HepG2 (cell line): ENCODE measurements at regions not wholly inside any gene's neighbourhood (a gene's known extent, or its start where the extent isn't known, plus 50 kb on each side); places are given as distances from the start of the nearest gene placed in this dataset.

Experiments
- ATAC-seq: fragments of 200-7000 bp; cut with Tn5 transposase; 3 replicates; pipeline ENCODE4 v1.9.1; 2020; ENCODE audit warnings: mild to moderate bottlenecking, moderate library complexity
- BruUV-seq: library from RNA; stranded (reverse); fragments of 400-500 nt; replicated peaks from 2 replicates; lab custom pipeline; 2021; lab: Mats Ljungman, UMichigan
- CTCF ChIA-PET: fragments of 300-600 bp; formaldehyde crosslinking; extraction: SDS; loops from one replicate; lab custom pipeline; 2021; ENCODE audit warnings: low total read pairs, inconsistent platforms, low intra/inter-chr PET ratio; lab: Yijun Ruan, JAX
- POLR2A ChIA-PET: fragments of 350-600 bp; sonication (Branson Sonifier 250); formaldehyde crosslinking; loops from one replicate; lab custom pipeline; 2020; ENCODE audit warnings: antibody characterized with exemption, inconsistent platforms; lab: Yijun Ruan, JAX
- DNase-seq: peaks from one replicate; pipeline ENCODE4 v3.0.0-alpha.2; 2015; ENCODE audit warnings: low spot score
- FAIRE-seq: peaks from 3 replicates; lab custom pipeline; 2011; peaks lifted over from hg19 to GRCh38; lab: Jason Lieb, UNC
- H2AFZ ChIP-seq: one replicate; pipeline ENCODE4 v1.6.1; 2011; ENCODE audit warnings: low read length, inconsistent platforms
- H3K27ac ChIP-seq: fragments of 300-600 bp; 3 replicates; pipeline ENCODE4 v1.8.0; 2011; ENCODE audit warnings: mixed run types, mild to moderate bottlenecking, mixed read lengths, low read length, inconsistent platforms; ENCODE audit not compliant: insufficient read depth; ENCODE audit errors: extremely low read length
- H3K27me3 ChIP-seq, 2 experiments: fragments of 200-600 bp in 1 of 2; 2 replicates in 1 of 2; 3 replicates in 1 of 2; pipeline versions ENCODE4 v1.6.0 to v1.8.0; 2011; ENCODE audit warnings: low read length in 2 of 2, mild to moderate bottlenecking in 2 of 2, moderate library complexity in 2 of 2, inconsistent platforms in 1 of 2; ENCODE audit not compliant: insufficient read depth in 2 of 2, control insufficient read depth in 1 of 2
- H3K36me3 ChIP-seq, 2 experiments: fragments of 200-600 bp in 1 of 2; replicated peaks in 1 of 2; 2 replicates in 1 of 2; 3 replicates in 1 of 2; pipeline versions ENCODE4 v1.5.1 to v1.8.0; 2011; ENCODE audit warnings: low read length in 2 of 2, inconsistent platforms in 1 of 2; ENCODE audit not compliant: insufficient read depth in 2 of 2, control insufficient read depth in 1 of 2
- H3K4me1 ChIP-seq: 2 replicates; pipeline ENCODE4 v1.5.1; 2012; ENCODE audit warnings: low read length, inconsistent platforms; ENCODE audit not compliant: insufficient read depth
- H3K4me2 ChIP-seq: 2 replicates; pipeline ENCODE4 v1.6.0; 2011; ENCODE audit warnings: low read depth, low read length, inconsistent platforms
- H3K4me3 ChIP-seq, 3 experiments: fragments of 200-600 bp in 1 of 3; sonication (generic), shearing (Covaris generic) in 1 of 3; replicated peaks in 1 of 3; 2 replicates each; pipeline ENCODE4 v1.5.1; 2011 to 2016; ENCODE audit warnings: low read length in 3 of 3, inconsistent platforms in 2 of 3, low read depth in 2 of 3, mild to moderate bottlenecking in 2 of 3, control low read depth in 1 of 3, mixed read lengths in 1 of 3; ENCODE audit not compliant: insufficient read depth in 1 of 3
- H3K79me2 ChIP-seq: one replicate; pipeline ENCODE4 v1.6.1; 2011; ENCODE audit warnings: low read length, inconsistent platforms; ENCODE audit not compliant: insufficient read depth
- H3K9ac ChIP-seq: 2 replicates; pipeline ENCODE4 v1.6.0; 2011; ENCODE audit warnings: mild to moderate bottlenecking, low read depth, low read length, inconsistent platforms; ENCODE audit not compliant: insufficient read depth
- H3K9me3 ChIP-seq: 2 replicates; pipeline ENCODE4 v1.5.1; 2012; ENCODE audit warnings: mild to moderate bottlenecking, low read length
- H4K20me1 ChIP-seq: 2 replicates; pipeline ENCODE4 v1.6.0; 2011; ENCODE audit warnings: inconsistent platforms, mild to moderate bottlenecking, low read length, moderate library complexity; ENCODE audit not compliant: insufficient read depth
- ARNT2 ChIP-seq: sonication (generic); formaldehyde crosslinking; IDR thresholded peaks from 2 replicates; pipeline ENCODE4 v1.8.0; 2022; ENCODE audit warnings: mild to moderate bottlenecking, low read depth, missing genetic modification reagents, moderate library complexity
- CENPBD1 ChIP-seq: sonication (generic); formaldehyde crosslinking; IDR thresholded peaks from 2 replicates; pipeline ENCODE4 v1.8.0; 2022; ENCODE audit warnings: missing genetic modification reagents, low read depth, mild to moderate bottlenecking, borderline replicate concordance
- DMTF1 ChIP-seq: sonication (generic); formaldehyde crosslinking; IDR thresholded peaks from 2 replicates; pipeline ENCODE4 v1.4.0; 2020; ENCODE audit warnings: mild to moderate bottlenecking, missing genetic modification reagents
- DNMT1 ChIP-seq: sonication (generic); formaldehyde crosslinking; IDR thresholded peaks from 2 replicates; pipeline ENCODE4 v1.5.1; 2020; ENCODE audit warnings: mild to moderate bottlenecking, missing genetic modification reagents
- FOXK1 ChIP-seq: sonication (generic); formaldehyde crosslinking; IDR thresholded peaks from 2 replicates; pipeline ENCODE4 v1.4.0; 2020; ENCODE audit warnings: low read depth, missing genetic modification reagents, borderline replicate concordance
- GABPB1 ChIP-seq: IDR thresholded peaks from 2 replicates; pipeline ENCODE4 v1.6.1; 2016; ENCODE audit warnings: mild to moderate bottlenecking, missing genetic modification reagents, moderate library complexity, missing compliant biosample characterization
- GMEB1 ChIP-seq: sonication (generic); formaldehyde crosslinking; IDR thresholded peaks from 2 replicates; pipeline ENCODE4 v1.5.1; 2020; ENCODE audit warnings: missing genetic modification reagents, mild to moderate bottlenecking, borderline replicate concordance
- GPN1 ChIP-seq: sonication (generic); formaldehyde crosslinking; IDR thresholded peaks from 2 replicates; pipeline ENCODE4 v1.5.1; 2020; ENCODE audit warnings: missing genetic modification reagents, borderline replicate concordance
- HNRNPH1 ChIP-seq: fragments of 200-400 bp; formaldehyde crosslinking; optimal IDR thresholded peaks from 2 replicates; pipeline ENCODE3; 2017; ENCODE audit warnings: mild to moderate bottlenecking, low read depth, low read length
- MIER2 ChIP-seq: IDR thresholded peaks from 2 replicates; pipeline ENCODE4 v1.6.1; 2016; ENCODE audit warnings: missing biosample characterization, missing genetic modification reagents
- POLR2G ChIP-seq: fragments of 200-400 bp; formaldehyde crosslinking; IDR thresholded peaks from 2 replicates; pipeline ENCODE4 v1.6.1; 2018; ENCODE audit warnings: mild to moderate bottlenecking, low read depth, low read length, moderate library complexity
- REL ChIP-seq: sonication (generic); formaldehyde crosslinking; conservative IDR thresholded peaks from 2 replicates; pipeline ENCODE4 v1.8.0; 2022; ENCODE audit warnings: mild to moderate bottlenecking, missing genetic modification reagents, moderate library complexity
- SSRP1 ChIP-seq: IDR thresholded peaks from 2 replicates; pipeline ENCODE4 v1.6.1; 2016; ENCODE audit warnings: control low read depth
- ZFP1 ChIP-seq: IDR thresholded peaks from 2 replicates; pipeline ENCODE4 v1.6.1; 2016
- ZNF10 ChIP-seq: sonication (generic); formaldehyde crosslinking; IDR thresholded peaks from 2 replicates; pipeline ENCODE4 v1.4.0; 2020; ENCODE audit warnings: mild to moderate bottlenecking, low read depth, missing genetic modification reagents, borderline replicate concordance
- ZNF253 ChIP-seq: sonication (generic); formaldehyde crosslinking; IDR thresholded peaks from 2 replicates; pipeline ENCODE4 v1.8.0; 2022; ENCODE audit warnings: mild to moderate bottlenecking, missing genetic modification reagents, borderline replicate concordance
- ZNF362 ChIP-seq: sonication (generic); formaldehyde crosslinking; IDR thresholded peaks from 2 replicates; pipeline ENCODE4 v1.4.0; 2020; ENCODE audit warnings: missing genetic modification reagents, mild to moderate bottlenecking, borderline replicate concordance
- ZNF570 ChIP-seq: sonication (generic); formaldehyde crosslinking; IDR thresholded peaks from 2 replicates; pipeline ENCODE4 v1.4.0; 2020; ENCODE audit warnings: mild to moderate bottlenecking, missing genetic modification reagents, borderline replicate concordance
- WGBS: methylation state at CpG from one replicate; pipeline ENCODE4 v1.1.6; 2017; ENCODE audit warnings: low lambda C conversion rate; 5-methylcytosine and 5-hydroxymethylcytosine counted together
- in situ Hi-C: cut with HindIII; loops from 2 replicates; pipeline ENCODE4 v1.10.0; 2017; ENCODE audit warnings: low pct_unique_long_range_greater_than_20kb; ENCODE audit not compliant: extremely low pct_ligation_motif_present
- intact Hi-C: fragments of 100-400 bp; cut with micrococcal nuclease; formaldehyde crosslinking; loops from one replicate; pipeline ENCODE4 v1.10.0; 2022; ENCODE audit not compliant: unreplicated experiment

DNA sequence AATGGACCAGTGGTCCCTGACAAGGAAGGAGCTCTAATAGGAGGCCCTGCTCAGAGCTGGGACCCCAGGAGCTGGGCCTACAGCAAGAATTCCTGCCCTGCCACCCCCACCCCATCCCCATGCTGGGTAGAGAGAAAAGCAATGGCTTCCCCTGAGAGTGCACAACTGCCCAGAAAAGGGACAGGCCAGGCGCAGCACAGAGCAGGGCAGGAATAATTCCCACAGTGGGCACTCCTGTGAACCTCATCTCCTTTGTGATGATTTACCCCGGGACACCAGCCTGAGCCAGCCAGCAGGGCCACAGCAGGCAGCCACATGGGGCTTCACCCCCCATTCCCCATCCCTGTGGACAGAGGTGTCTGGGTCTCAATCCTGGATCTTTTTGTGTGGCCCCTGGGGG lies 104.0 kb upstream of the IQSEC1 start:
- no TSS peak for BruUV-seq
- CTCF ChIA-PET = no interaction called here
- H3K4me2 ChIP-seq = no peak overlapping the region

More for the DNA sequence above, 104.0 kb upstream of the IQSEC1 start:
- H4K20me1 ChIP-seq = no peaks in the 10 kb centered on the region; the same call in 1 of the 2 replicates
- H3K9me3 ChIP-seq = peaks cover 5% of the 10 kb centered on the region; the same call in 1 of the 2 replicates
- no CpG with 5 or more reads among the region's 2 CpGs for WGBS
- no peak overlapping the region for H2AFZ ChIP-seq
- no peak overlapping the region for H3K9ac ChIP-seq
- no peak overlapping the region for H3K27ac ChIP-seq
- TF ChIP-seq REL (CRISPR knock-in tag) (no peak), POLR2G (no peak), GABPB1 (CRISPR knock-in tag) (no peak), DNMT1 (CRISPR knock-in tag) (no peak), HNRNPH1 (no peak), GPN1 (CRISPR knock-in tag) (no peak), ZNF253 (CRISPR knock-in tag) (no peak), GMEB1 (CRISPR knock-in tag) (no peak), ARNT2 (CRISPR knock-in tag) (no peak), SSRP1 (CRISPR knock-in tag) (no peak), ZNF570 (no peak), CENPBD1 (CRISPR knock-in tag) (no peak), MIER2 (CRISPR knock-in tag) (no peak), ZNF10 (no peak), ZFP1 (CRISPR knock-in tag) (no peak), DMTF1 (CRISPR knock-in tag) (no peak), FOXK1 (CRISPR knock-in tag) (no peak), ZNF362 (CRISPR knock-in tag) (no peak)
- TF ChIP-seq, all 625 proteins: peak for 0
- H3K79me2 ChIP-seq = peaks cover 7% of the 10 kb centered on the region
- no peaks in the 10 kb centered on the region for H3K36me3 ChIP-seq
- H3K4me3 ChIP-seq = no peak overlapping the region
- in situ Hi-C loops = no loop called here
- no peak for ATAC-seq
- DNase-seq = no peak
- POLR2A ChIA-PET = no interaction called here
- intact Hi-C loops = no loop called here
- peaks cover 13% of the 10 kb centered on the region for H3K4me1 ChIP-seq
- no peaks in the 10 kb centered on the region for H3K27me3 ChIP-seq
- FAIRE-seq = no peak
